ENCODE measurements at regions not wholly inside any gene's neighbourhood (a gene's known extent, or its start where the extent isn't known, plus 50 kb on each side); places are given as distances from the start of the nearest gene placed in this dataset.

DNA sequence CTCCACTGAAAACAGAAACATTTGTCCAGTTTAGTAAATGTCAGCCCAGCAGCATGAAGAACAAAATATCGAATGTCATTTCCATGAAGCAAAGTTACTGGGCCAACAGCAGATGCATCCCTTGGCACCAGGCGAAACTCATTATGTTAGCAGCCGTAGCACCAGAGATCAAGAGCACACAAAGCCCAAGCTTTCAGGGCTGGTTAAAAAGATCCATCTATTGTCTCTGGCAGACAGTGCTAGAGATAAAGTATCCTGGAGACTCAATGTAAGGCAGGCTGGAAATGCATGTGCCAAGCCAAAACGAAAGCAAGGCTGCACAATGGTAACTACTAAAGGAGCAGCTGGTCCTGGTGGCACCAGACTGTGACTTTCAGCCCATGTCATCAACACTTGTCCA is 120.3 kb upstream of the PLEKHG7 start:
- DNase-seq (ENCODE audit: low read depth) = no peak

DNA sequence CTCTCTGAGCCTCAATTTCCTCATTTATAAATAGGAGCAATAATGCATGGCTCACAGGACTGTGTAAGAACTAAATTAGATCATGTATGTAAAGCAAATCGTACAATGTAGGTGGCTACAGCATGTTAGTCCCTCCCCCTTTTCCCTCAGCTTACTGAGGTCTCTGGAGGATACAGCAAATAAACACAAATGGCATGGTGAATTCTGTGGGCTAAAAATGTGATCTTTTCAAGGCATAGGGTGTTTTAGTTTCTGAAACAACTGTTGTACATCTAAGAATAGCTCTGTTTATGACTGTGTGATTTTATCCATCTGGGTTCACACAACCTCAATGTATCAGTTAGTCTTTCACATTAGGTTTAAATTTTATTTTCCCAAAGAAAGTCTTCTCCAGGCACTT is 121.2 kb upstream of the PLEKHG7 start:
- no peak for DNase-seq (ENCODE audit: low read depth)

DNA sequence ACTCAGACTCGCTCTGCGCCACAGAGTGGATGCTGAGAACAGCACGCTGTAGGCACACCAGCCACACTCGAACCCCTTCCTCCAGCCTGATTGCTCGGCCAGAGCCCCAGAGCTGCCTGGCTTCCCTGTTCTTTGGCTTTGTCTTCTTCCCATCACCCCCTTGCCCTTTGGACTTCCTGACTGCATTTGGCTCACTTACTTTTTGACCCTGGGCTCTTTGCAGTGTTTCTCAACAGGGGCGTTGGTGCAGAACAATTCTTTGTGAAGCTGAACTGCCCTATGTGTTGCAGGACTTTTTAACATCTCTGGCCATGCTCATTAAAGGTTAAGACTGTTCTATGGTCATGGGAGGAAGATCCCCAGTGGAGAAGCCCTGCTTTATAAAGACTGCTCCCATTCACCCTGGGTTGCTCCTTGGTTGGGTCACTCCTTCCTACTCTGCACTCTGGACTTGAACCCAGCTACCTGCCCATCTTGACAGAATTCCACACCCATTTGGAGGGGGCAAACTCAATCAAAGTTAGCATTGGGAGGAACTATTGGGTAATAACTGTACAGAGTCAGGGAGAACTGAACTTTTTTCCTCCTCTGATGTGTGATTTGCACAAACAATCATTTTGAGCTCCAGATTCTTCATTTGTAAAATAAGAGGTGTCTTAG is 127.7 kb upstream of the PLEKHG7 start:
- no peak for DNase-seq (ENCODE audit: low read depth)

DNA sequence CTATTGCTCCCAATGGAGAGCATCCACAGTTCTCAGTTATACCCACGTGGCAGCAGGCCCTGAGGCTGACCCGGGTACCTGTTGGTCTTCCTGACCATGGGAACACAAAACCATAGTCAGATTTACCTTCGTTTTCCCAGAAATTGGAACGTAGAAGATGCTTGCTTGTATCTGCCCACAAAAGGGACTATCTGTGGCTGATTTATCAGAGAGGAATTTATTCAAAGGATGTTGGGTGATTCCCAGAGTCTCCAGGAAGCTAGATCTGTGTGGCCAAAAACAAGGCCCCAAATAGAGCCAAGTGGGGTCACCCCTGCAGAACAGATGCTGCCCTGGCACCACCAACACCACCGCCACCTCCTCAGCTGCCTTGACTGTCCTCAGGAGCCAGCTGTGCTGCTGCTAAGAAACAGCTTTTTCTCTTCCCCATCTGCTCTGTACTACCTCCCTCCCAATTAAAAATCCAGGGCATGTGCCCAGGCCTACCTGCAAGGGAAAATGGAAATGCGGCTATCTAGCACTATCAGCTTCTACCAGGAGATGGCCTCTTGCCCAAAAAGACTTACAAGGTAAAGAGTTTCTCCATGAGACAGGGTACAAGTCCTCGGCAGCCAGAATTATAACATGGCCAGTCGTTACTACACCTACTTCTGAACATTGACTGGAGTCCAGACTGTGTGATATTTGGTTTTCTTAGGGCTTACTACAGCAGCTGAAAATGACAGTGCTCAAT is 128.6 kb upstream of the PLEKHG7 start:
- DNase-seq (ENCODE audit: low read depth) = no peak

DNA sequence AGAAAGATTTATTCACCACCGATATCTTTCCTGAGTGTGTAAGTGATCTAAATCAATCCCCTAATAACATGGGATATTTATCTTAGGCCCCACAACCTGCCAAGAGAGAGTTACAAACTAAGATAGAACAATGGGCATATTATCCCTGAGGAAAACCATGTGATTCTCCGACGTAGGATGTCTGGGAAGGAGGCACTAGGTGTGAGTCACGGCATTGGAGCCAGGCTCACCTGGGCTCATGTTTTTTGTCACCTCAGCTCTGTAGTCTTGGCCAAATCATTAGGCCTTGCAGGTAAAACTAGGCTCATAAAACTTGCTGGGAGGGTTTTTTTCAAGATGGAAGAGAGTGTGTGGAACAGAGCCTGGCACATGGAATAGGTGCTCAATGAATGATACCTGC is 129.7 kb upstream of the PLEKHG7 start:
- no peak for DNase-seq (ENCODE audit: low read depth)

DNA sequence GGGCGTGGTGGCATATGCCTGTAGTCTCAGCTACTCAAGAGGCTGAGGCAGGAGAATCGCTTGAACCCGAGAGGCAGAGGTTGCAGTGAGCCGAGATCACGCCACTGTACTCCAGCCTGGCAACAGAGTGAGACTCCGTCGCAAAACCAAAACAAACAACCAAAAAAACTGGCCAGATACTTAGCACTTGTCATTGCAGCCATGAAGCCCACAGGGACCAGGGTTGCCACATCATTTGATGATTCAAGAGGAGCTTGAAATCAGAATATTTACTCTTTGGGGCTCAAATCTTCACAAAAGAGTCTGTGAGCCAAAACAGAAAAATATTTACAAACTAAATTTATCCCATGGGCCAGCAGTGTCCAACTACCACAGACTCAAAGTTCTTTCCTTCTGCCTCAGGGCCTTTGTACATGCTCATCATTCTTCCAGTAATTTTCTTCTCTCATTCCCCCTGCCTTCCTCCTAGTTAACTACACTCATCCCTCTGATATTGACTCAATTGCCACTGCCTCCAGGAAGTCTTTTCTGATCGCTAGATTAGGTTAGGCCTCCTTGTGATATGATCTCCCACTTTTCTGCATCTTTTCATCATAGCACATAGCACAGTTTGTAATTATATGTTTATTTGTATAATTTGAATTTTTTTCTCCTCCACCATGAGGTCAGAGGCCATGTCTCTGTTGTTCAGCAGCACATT is 130.8 kb upstream of the PLEKHG7 start:
- no peak for DNase-seq (ENCODE audit: low read depth)

GRCh38 chr12:92571169-92571568 is 131.6 kb upstream of the PLEKHG7 start:
- DNase-seq (ENCODE audit: low read depth) = no peak

GRCh38 chr12:92570056-92570753 is 132.6 kb upstream of the PLEKHG7 start:
- peak; percentile 69 for DNase-seq (ENCODE audit: low read depth)

GRCh38 chr12:92568691-92569090 is 134.1 kb upstream of the PLEKHG7 start:
- DNase-seq (ENCODE audit: low read depth) = no peak

- DNase-seq (ENCODE audit: low read depth) = no peak
Measured at GRCh38 chr12:92566448-92567019, 136.3 kb upstream of the PLEKHG7 start.

DNA sequence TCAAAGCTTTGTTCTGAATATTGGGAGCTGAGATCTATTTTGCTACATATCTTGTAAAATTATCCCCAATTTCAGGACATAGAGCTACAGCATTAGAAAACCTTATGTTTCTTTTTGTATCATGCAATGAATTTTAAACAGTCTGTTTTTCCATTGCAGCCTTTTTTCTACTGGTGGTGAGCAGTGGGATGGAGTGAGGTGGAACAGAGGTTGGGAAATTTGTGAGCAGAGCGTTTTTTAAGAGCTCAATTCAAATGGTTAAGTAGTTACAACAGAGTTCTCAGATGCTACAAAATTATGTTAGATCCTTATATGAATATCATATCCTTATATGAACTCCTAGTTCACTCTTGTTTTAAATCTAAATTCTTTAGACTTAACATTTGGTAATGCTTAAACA is 139.0 kb upstream of the PLEKHG7 start:
- no peak for DNase-seq (ENCODE audit: low read depth)

DNA sequence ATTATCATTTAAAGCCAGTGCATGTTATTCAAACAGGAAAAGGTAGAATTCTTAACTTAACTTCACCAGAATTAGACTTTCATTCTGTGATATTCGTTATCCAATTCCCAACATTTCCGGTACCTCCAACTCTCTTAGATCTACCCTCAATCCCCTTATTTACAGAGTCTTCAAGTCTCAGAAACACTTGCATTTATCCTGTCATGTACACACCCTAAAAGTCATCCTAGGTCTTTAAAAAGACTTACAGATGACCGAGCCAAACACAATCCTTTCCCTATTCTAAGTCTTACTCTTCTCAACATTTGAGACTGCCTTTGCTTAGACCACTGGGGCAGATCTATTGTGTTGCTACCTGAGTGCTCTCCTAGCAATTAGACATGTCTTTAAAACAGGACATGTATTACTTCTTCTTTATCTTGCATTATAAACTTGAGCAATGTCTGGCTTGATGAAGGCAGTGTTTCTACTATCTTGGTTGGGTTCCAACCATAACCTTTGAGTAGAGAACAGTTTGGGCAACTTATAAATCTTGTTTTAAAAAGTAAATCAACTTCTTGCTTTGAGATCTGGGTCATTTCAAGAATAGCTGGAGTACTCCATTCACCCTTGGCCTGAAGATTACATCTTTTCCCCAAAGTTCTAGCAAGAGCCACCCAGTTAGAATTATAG is 140.6 kb upstream of the PLEKHG7 start:
- DNase-seq (ENCODE audit: low read depth) = no peak

DNA sequence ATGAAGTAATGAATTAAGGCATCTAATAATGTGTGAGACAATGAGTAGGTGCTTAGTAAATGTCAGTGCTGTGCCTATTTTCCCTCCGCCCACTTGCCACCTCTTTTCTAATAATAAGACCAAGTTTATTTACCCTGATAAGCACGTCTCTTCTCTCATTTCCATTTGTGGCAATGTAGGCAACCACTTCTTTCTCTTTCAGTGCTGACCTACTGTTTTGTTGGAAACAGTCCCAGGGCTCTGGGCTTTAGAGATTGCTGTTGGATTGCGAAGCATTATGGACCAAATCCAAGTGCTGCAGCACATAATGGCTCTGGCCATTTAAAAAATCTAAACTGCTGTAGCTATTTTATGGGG is 141.3 kb upstream of the PLEKHG7 start:
- no peak for DNase-seq (ENCODE audit: low read depth)

DNA sequence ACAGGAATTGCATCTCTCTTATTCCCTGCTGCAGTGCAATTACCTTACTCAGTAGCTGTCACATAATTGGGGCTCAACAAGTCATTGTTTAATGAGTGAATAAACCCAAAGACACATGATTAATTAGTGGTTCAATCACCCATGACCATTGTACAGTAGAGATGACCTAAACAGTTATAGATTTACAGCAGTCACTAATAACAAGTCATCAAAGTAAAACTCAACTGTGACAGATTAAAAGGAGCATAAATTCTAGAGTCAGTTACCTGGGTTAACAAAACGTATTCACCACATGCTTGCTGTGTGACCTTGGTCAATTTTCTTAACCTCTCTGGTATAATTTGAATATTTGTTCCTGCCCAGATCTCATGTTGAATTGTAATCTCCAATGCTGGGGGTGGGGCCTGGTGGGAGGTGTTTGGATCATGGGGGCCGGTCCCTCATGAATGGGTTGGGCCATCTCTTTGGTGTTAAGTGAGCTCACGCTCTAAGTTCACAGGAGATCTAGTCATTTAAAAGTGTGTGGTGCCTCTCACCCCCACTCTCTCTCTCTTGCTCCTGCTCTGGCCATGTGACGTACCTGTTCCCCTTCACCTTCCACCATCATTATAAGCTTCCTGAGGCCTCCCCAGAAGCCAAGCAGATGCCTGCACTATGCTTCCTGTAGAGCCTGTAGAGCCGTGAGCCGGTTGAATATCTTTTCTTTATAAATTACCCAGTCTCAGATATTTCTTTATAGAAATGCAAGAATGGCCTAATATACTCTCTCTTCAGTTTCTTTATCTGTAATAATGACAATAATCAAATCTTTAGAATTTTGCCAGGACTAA is 141.9 kb upstream of the PLEKHG7 start:
- DNase-seq (ENCODE audit: low read depth) = no peak

DNA sequence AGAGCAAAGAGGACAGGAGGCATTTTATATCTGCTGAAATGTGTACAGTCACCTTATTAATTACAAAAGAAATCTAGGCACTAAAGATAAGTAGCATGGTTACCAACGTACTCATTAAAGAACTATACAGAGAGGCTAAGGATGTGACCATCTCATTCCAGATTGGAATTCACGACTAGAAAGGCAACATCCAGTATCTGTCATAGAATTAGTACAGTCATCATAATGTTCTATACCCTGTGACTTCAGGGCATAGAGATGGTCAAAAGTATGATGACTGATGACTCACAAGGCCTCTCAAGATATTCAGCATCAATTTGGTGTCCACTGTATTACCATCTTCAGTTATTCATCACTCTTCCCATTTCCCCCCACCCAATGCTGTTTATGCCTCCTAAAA is 144.0 kb upstream of the PLEKHG7 start:
- no peak for DNase-seq (ENCODE audit: low read depth)

- no peak for DNase-seq (ENCODE audit: low read depth)
Measured at GRCh38 chr12:92558215-92558773, 144.5 kb upstream of the PLEKHG7 start.

GRCh38 chr12:92557422-92557724 is 145.4 kb upstream of the PLEKHG7 start:
- no peak for DNase-seq (ENCODE audit: low read depth)

- no peak for DNase-seq (ENCODE audit: low read depth)
Measured at GRCh38 chr12:92556637-92557421, 146.0 kb upstream of the PLEKHG7 start.

- no peak for DNase-seq (ENCODE audit: low read depth)
Measured at GRCh38 chr12:92556141-92556540, 146.6 kb upstream of the PLEKHG7 start.
